DND-41 (cell line): ENCODE measurements at regions not wholly inside any gene's neighbourhood (a gene's known extent, or its start where the extent isn't known, plus 50 kb on each side); places are given as distances from the start of the nearest gene placed in this dataset.

Experiments used
- ATAC-seq: fragments of 200-7000 bp; cut with Tn5 transposase; 3 replicates; pipeline ENCODE4 v1.9.1; 2021; ENCODE audit warnings: low read depth; ENCODE audit not compliant: insufficient read depth
- DNase-seq: peaks from one replicate; pipeline ENCODE4 v3.0.0-alpha.2; 2020
- H2AFZ ChIP-seq: 2 replicates; pipeline ENCODE4 v1.6.0; 2012; ENCODE audit warnings: low read depth, low read length
- H3K27ac ChIP-seq: 2 replicates; pipeline ENCODE4 v1.5.1; 2012; ENCODE audit warnings: low read length, inconsistent platforms
- H3K27me3 ChIP-seq: fragments of 200-600 bp; sonication (generic); 2 replicates; pipeline ENCODE4 v1.6.0; 2012; ENCODE audit warnings: low read length, mild to moderate bottlenecking, inconsistent platforms; ENCODE audit not compliant: insufficient read depth, poor library complexity
- H3K36me3 ChIP-seq: 2 replicates; pipeline ENCODE4 v1.5.1; 2012; ENCODE audit warnings: low read length, inconsistent platforms; ENCODE audit not compliant: insufficient read depth
- H3K4me1 ChIP-seq: 2 replicates; pipeline ENCODE4 v1.5.1; 2012; ENCODE audit warnings: mild to moderate bottlenecking, low read length; ENCODE audit not compliant: insufficient read depth
- H3K4me2 ChIP-seq: 2 replicates; pipeline ENCODE4 v1.6.0; 2012; ENCODE audit warnings: mild to moderate bottlenecking, moderate library complexity, low read length, inconsistent platforms; ENCODE audit not compliant: insufficient read depth
- H3K4me3 ChIP-seq, 2 experiments: fragments of 200-600 bp in 1 of 2; shearing (Covaris generic) in 1 of 2; 2 replicates each; pipeline ENCODE4 v1.5.1; 2012 to 2016; ENCODE audit warnings: inconsistent platforms in 2 of 2, low read length in 2 of 2, mild to moderate bottlenecking in 2 of 2, low read depth in 1 of 2, moderate library complexity in 1 of 2
- H3K79me2 ChIP-seq: 2 replicates; pipeline ENCODE4 v1.6.0; 2012; ENCODE audit warnings: low read length, inconsistent platforms; ENCODE audit not compliant: insufficient read depth
- H3K9ac ChIP-seq: 2 replicates; pipeline ENCODE4 v1.6.0; 2012; ENCODE audit warnings: low read depth, mild to moderate bottlenecking, inconsistent platforms, low read length, moderate library complexity
- H3K9me3 ChIP-seq: 2 replicates; pipeline ENCODE4 v1.5.1; 2012; ENCODE audit warnings: low read length, moderate library complexity, mild to moderate bottlenecking, inconsistent platforms; ENCODE audit not compliant: insufficient read depth, severe bottlenecking
- H4K20me1 ChIP-seq: 2 replicates; pipeline ENCODE4 v1.6.0; 2012; ENCODE audit warnings: low read length; ENCODE audit not compliant: insufficient read depth
- CTCF ChIP-seq: IDR thresholded peaks from 2 replicates; pipeline ENCODE4 v1.5.1; 2012; ENCODE audit warnings: borderline replicate concordance, low read length, moderate library complexity, mild to moderate bottlenecking; ENCODE audit not compliant: poor library complexity, severe bottlenecking; ENCODE audit errors: extremely low read depth
- EZH2 ChIP-seq: IDR thresholded peaks from 3 replicates; pipeline ENCODE4 v1.6.1; 2012; ENCODE audit warnings: borderline replicate concordance, low read depth, mild to moderate bottlenecking, moderate library complexity, low read length, inconsistent platforms; ENCODE audit not compliant: severe bottlenecking

- Histone ChIP-seq H3K9ac (no peak overlapping the region), H3K27ac (no peak overlapping the region), H3K36me3 (no peaks in the 10 kb centered on the region), H3K79me2 (no peaks in the 10 kb centered on the region), H3K27me3 (no peaks in the 10 kb centered on the region), H4K20me1 (no peaks in the 10 kb centered on the region; the same call in none of the 2 replicates), H2AFZ (no peak overlapping the region), H3K4me3 (no peak overlapping the region), H3K9me3 (no peaks in the 10 kb centered on the region), H3K4me2 (no peak overlapping the region), H3K4me1 (no peaks in the 10 kb centered on the region)
- ATAC-seq (no peak), DNase-seq (no peak)
- TF ChIP-seq EZH2 (no peak), CTCF (no peak)
Measured at GRCh38 chr1:17963513-17963912, 144.1 kb upstream of the IGSF21 start.

GRCh38 chr1:17965515-17966100 is 142.0 kb upstream of the IGSF21 start:
- no peaks in the 10 kb centered on the region for H3K4me1 ChIP-seq
- no peak overlapping the region for H3K27ac ChIP-seq
- H3K36me3 ChIP-seq, result no peaks in the 10 kb centered on the region
- H3K4me2 ChIP-seq, result no peak overlapping the region
- H4K20me1 ChIP-seq, result no peaks in the 10 kb centered on the region; the same call in none of the 2 replicates
- H3K79me2 ChIP-seq, result no peaks in the 10 kb centered on the region
- H3K9me3 ChIP-seq, result no peaks in the 10 kb centered on the region
- no peak overlapping the region for H2AFZ ChIP-seq
- H3K9ac ChIP-seq, result no peak overlapping the region
- TF ChIP-seq EZH2 (no peak), CTCF (no peak)
- no peak for ATAC-seq
- no peak for DNase-seq
- no peaks in the 10 kb centered on the region for H3K27me3 ChIP-seq
- H3K4me3 ChIP-seq, result no peak overlapping the region

GRCh38 chr1:17966341-17966740 is 141.3 kb upstream of the IGSF21 start:
- Histone ChIP-seq H3K36me3 (no peaks in the 10 kb centered on the region), H3K27me3 (no peaks in the 10 kb centered on the region), H3K4me2 (no peak overlapping the region), H3K79me2 (no peaks in the 10 kb centered on the region), H3K4me3 (no peak overlapping the region), H3K27ac (no peak overlapping the region), H3K9ac (no peak overlapping the region), H3K4me1 (no peaks in the 10 kb centered on the region), H2AFZ (no peak overlapping the region), H3K9me3 (no peaks in the 10 kb centered on the region), H4K20me1 (peaks cover 3% of the 10 kb centered on the region)
- no peak for DNase-seq
- ATAC-seq, result no peak
- TF ChIP-seq EZH2, result no peak
- no peak for TF ChIP-seq CTCF
